Right lobe of liver (tissue), 4 donors: ENCODE measurements at regions not wholly inside any gene's neighbourhood (a gene's known extent, or its start where the extent isn't known, plus 50 kb on each side); places are given as distances from the start of the nearest gene placed in this dataset.

Experiments
- CTCF ChIP-seq, 4 donors: fragments of 200-600 bp in 3 of 4; fragments of 450-650 bp in 1 of 4; IDR thresholded peaks; one replicate each; pipeline versions ENCODE4 v1.5.1 to v1.8.0; 2016 to 2022; ENCODE audit warnings: antibody characterized with exemption in 4 of 4, mild to moderate bottlenecking in 2 of 4
- POLR2A ChIP-seq: fragments of 450-650 bp; IDR thresholded peaks from one replicate; pipeline ENCODE4 v1.6.1; 2017; ENCODE audit warnings: antibody characterized with exemption, mild to moderate bottlenecking
- donor health status: DM: no; HTN: no; CAD: no.
- donor health status: DM: no; HTN: no; CAD: no.
- donor health status: DM: no; HTN: yes; CAD: no.

GRCh38 chr2:65916177-65916576, 483.8 kb upstream of the SPRED2 start:
- TF ChIP-seq CTCF (IDR thresholded peaks at IDR 0.05) (no peak), POLR2A (no peak)
